ENCODE measurements at regions not wholly inside any gene's neighbourhood (a gene's known extent, or its start where the extent isn't known, plus 50 kb on each side); places are given as distances from the start of the nearest gene placed in this dataset.

DNA sequence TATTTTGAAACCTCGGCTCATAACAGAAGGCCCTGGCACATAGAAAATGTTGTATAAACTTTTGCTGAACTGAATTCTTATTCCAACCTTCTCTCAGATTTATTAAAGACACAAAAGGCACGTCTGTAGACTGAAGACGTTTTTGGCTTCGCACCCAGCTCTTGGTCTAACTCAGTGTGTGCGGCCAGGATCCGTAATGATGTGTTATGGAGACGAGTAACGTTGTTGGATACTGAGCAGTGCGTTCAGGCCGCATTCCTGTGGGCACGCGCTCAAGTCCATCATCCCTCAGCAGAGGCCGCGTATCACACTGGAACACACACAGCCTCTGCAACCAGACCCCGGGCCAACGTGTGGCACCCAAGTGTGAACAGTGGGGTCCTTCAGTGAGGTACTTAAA is 154.8 kb upstream of the RAB4A start:
- TF ChIP-seq, protein P1, sequence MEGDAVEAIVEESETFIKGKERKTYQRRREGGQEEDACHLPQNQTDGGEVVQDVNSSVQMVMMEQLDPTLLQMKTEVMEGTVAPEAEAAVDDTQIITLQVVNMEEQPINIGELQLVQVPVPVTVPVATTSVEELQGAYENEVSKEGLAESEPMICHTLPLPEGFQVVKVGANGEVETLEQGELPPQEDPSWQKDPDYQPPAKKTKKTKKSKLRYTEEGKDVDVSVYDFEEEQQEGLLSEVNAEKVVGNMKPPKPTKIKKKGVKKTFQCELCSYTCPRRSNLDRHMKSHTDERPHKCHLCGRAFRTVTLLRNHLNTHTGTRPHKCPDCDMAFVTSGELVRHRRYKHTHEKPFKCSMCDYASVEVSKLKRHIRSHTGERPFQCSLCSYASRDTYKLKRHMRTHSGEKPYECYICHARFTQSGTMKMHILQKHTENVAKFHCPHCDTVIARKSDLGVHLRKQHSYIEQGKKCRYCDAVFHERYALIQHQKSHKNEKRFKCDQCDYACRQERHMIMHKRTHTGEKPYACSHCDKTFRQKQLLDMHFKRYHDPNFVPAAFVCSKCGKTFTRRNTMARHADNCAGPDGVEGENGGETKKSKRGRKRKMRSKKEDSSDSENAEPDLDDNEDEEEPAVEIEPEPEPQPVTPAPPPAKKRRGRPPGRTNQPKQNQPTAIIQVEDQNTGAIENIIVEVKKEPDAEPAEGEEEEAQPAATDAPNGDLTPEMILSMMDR (IDR thresholded peaks at IDR 0.05) = no peak
- no peak for TF ChIP-seq POLR2A (IDR thresholded peaks at IDR 0.05)

Measured in Peyer's patch (tissue), 4 donors.